HL-60 (cell line): ENCODE measurements at regions not wholly inside any gene's neighbourhood (a gene's known extent, or its start where the extent isn't known, plus 50 kb on each side); places are given as distances from the start of the nearest gene placed in this dataset.

Experiments
- DNase-seq, 2 experiments: peaks; one replicate each; pipeline ENCODE4 v3.0.0-alpha.2; 2010 to 2020; ENCODE audit warnings: low read depth in 1 of 2, low spot score in 1 of 2
- H3K27ac ChIP-seq: fragments of 250-450 bp; sonication (Bioruptor Pico); replicated peaks from 2 replicates; pipeline ENCODE4 v1.5.1; 2020; ENCODE audit warnings: mild to moderate bottlenecking, moderate library complexity
- H3K27me3 ChIP-seq: fragments of 250-450 bp; sonication (Bioruptor Pico); 2 replicates; pipeline ENCODE4 v1.5.1; 2021; ENCODE audit warnings: mild to moderate bottlenecking, moderate library complexity; ENCODE audit not compliant: insufficient read depth, poor library complexity, severe bottlenecking
- H3K4me3 ChIP-seq: replicated peaks from 2 replicates; pipeline ENCODE4 v1.5.1; 2011; ENCODE audit warnings: mild to moderate bottlenecking, control low read depth, low read length; ENCODE audit not compliant: insufficient read depth
- CTCF ChIP-seq: IDR thresholded peaks from one replicate; pipeline ENCODE4 v1.5.1; 2011; ENCODE audit warnings: low read length, control low read depth, inconsistent platforms; ENCODE audit not compliant: insufficient read depth
- GABPA ChIP-seq: IDR thresholded peaks from 2 replicates; pipeline ENCODE4 v1.6.1; 2012; ENCODE audit warnings: low read depth
- POLR2AphosphoS5 ChIP-seq: IDR thresholded peaks from 2 replicates; pipeline ENCODE4 v1.6.1; 2012; ENCODE audit warnings: low read depth
- SPI1 ChIP-seq: IDR thresholded peaks from 2 replicates; pipeline ENCODE4 v1.6.1; 2012; ENCODE audit warnings: low read depth, mild to moderate bottlenecking, borderline replicate concordance
- TF ChIP-seq, protein P1 (sequence below): IDR thresholded peaks from 2 replicates; pipeline ENCODE4 v1.6.1; 2012; ENCODE audit warnings: low read depth; ENCODE audit not compliant: insufficient replicate concordance

GRCh38 chr12:30473274-30473673 lies 222.4 kb downstream of the IPO8 start:
- Histone ChIP-seq H3K27me3 (no peaks in the 10 kb centered on the region), H3K27ac (no peak overlapping the region), H3K4me3 (no peak overlapping the region)
- TF ChIP-seq GABPA (no peak), CTCF (no peak), POLR2AphosphoS5 (no peak), SPI1 (no peak)
- TF ChIP-seq, protein P1, sequence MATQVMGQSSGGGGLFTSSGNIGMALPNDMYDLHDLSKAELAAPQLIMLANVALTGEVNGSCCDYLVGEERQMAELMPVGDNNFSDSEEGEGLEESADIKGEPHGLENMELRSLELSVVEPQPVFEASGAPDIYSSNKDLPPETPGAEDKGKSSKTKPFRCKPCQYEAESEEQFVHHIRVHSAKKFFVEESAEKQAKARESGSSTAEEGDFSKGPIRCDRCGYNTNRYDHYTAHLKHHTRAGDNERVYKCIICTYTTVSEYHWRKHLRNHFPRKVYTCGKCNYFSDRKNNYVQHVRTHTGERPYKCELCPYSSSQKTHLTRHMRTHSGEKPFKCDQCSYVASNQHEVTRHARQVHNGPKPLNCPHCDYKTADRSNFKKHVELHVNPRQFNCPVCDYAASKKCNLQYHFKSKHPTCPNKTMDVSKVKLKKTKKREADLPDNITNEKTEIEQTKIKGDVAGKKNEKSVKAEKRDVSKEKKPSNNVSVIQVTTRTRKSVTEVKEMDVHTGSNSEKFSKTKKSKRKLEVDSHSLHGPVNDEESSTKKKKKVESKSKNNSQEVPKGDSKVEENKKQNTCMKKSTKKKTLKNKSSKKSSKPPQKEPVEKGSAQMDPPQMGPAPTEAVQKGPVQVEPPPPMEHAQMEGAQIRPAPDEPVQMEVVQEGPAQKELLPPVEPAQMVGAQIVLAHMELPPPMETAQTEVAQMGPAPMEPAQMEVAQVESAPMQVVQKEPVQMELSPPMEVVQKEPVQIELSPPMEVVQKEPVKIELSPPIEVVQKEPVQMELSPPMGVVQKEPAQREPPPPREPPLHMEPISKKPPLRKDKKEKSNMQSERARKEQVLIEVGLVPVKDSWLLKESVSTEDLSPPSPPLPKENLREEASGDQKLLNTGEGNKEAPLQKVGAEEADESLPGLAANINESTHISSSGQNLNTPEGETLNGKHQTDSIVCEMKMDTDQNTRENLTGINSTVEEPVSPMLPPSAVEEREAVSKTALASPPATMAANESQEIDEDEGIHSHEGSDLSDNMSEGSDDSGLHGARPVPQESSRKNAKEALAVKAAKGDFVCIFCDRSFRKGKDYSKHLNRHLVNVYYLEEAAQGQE: no peak
- DNase-seq: no peak

DNA sequence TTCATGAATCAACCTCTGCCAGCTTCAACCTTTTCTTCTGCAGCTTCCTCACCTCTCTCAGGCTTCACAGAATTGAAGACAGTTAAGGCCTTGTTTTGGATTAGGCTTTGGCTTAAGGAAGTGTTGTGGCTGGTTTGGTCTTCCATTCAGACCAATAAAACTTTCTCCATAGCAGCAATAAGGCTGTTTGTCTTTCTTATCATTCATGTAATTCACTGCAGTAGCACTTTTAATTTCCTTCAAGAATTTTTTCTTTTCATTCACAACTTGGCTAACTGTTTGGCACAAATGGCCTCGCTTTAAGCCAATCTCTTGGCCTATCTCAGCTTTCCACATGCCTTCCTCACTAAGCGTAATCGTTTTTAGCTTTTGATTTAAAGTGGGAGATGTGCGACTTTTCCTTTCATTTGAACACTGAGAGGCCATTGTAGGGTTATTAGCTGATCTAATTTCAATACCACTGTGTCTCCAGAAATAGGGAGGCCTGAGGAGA lies 229.5 kb downstream of the IPO8 start:
- Histone ChIP-seq H3K27me3 (peaks cover 3% of the 10 kb centered on the region), H3K27ac (no peak overlapping the region), H3K4me3 (no peak overlapping the region)
- DNase-seq: no peak
- TF ChIP-seq, protein P1: no peak
- TF ChIP-seq SPI1: no peak
- TF ChIP-seq POLR2AphosphoS5: no peak
- TF ChIP-seq GABPA: no peak
- no peak for TF ChIP-seq CTCF

GRCh38 chr12:30463636-30464035 lies 232.0 kb downstream of the IPO8 start:
- no peak for DNase-seq
- no peak overlapping the region for H3K4me3 ChIP-seq
- peaks cover 3% of the 10 kb centered on the region for H3K27me3 ChIP-seq
- TF ChIP-seq GABPA (no peak), CTCF (no peak), SPI1 (no peak)
- TF ChIP-seq, protein P1: no peak
- H3K27ac ChIP-seq: no peak overlapping the region
